ENCODE measurements at regions not wholly inside any gene's neighbourhood (a gene's known extent, or its start where the extent isn't known, plus 50 kb on each side); places are given as distances from the start of the nearest gene placed in this dataset.

DNA sequence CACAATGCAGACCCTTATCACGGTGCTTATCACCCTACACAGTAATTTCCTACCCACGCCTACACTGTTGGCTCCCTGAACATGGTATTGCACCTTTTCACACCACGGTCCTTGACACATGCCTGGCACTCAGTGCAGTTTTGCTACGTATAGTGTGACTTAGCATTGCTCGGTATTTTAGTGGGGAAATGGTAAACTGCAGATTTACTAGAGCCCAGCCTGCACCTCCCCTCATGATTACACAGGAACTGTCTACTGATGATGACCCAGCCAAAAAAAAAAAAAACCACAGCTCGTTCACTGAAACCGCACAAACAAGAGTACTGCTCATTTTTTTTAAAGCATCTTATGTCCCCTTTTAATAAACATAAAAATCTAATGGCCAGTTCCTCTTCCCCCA is 124.2 kb upstream of the ZNF746 start:
- no peak for TF ChIP-seq NFIC (IDR thresholded peaks at IDR 0.05)
- no peak for TF ChIP-seq FOXM1 (IDR thresholded peaks at IDR 0.05; ENCODE audit: borderline replicate concordance, low read depth)
- TF ChIP-seq EP300 (IDR thresholded peaks at IDR 0.05; ENCODE audit: borderline replicate concordance), result no peak
- TF ChIP-seq REST (IDR thresholded peaks at IDR 0.05; ENCODE audit: low read depth), result no peak
- TF ChIP-seq EGR1 (IDR thresholded peaks at IDR 0.05), result no peak
- TF ChIP-seq CEBPB (IDR thresholded peaks at IDR 0.05), result no peak
- TF ChIP-seq TCF12 (IDR thresholded peaks at IDR 0.05; ENCODE audit: low read depth), result no peak
- no peak for TF ChIP-seq TEAD4 (IDR thresholded peaks at IDR 0.05)
- TF ChIP-seq ZBTB7A (IDR thresholded peaks at IDR 0.05; ENCODE audit: low read depth), result no peak
- TF ChIP-seq, protein P1, sequence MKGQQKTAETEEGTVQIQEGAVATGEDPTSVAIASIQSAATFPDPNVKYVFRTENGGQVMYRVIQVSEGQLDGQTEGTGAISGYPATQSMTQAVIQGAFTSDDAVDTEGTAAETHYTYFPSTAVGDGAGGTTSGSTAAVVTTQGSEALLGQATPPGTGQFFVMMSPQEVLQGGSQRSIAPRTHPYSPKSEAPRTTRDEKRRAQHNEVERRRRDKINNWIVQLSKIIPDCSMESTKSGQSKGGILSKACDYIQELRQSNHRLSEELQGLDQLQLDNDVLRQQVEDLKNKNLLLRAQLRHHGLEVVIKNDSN (IDR thresholded peaks at IDR 0.05), result no peak
- TF ChIP-seq MAX (IDR thresholded peaks at IDR 0.05), result no peak
- no peak for TF ChIP-seq TAF1 (IDR thresholded peaks at IDR 0.05; ENCODE audit: low read depth)
- TF ChIP-seq YY1 (IDR thresholded peaks at IDR 0.05; ENCODE audit: low read depth), result no peak
- no peak for TF ChIP-seq RAD21 (IDR thresholded peaks at IDR 0.05; ENCODE audit: low read depth)
- no peak for TF ChIP-seq CREB1 (IDR thresholded peaks at IDR 0.05; ENCODE audit: low read depth)

DNA sequence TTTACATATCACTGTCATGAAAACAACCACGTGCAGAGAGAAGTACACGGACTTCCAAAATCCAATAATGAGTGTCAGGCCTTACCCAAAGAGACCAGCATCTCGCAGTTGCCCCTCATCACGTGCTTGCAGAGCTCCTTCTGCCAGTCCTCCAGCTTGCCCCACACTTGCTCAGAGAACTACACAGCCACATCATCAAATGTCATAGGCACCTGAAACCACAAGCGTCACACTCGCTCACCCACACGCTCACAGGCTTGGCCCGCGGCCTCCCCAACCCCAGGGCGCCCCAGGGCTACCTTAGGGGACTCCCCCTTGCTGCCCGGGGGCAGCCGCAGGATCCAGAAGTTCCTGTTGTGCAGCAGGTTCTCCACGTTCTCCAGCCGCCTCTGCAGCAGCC is 123.4 kb upstream of the ZNF746 start:
- TF ChIP-seq NFIC (IDR thresholded peaks at IDR 0.05) (no peak), EP300 (IDR thresholded peaks at IDR 0.05; ENCODE audit: borderline replicate concordance) (no peak), MAX (IDR thresholded peaks at IDR 0.05) (no peak), TEAD4 (IDR thresholded peaks at IDR 0.05) (no peak), EGR1 (IDR thresholded peaks at IDR 0.05) (no peak), REST (IDR thresholded peaks at IDR 0.05; ENCODE audit: low read depth) (no peak), RAD21 (IDR thresholded peaks at IDR 0.05; ENCODE audit: low read depth) (no peak), ZBTB7A (IDR thresholded peaks at IDR 0.05; ENCODE audit: low read depth) (no peak), TCF12 (IDR thresholded peaks at IDR 0.05; ENCODE audit: low read depth) (no peak), YY1 (IDR thresholded peaks at IDR 0.05; ENCODE audit: low read depth) (no peak), CREB1 (IDR thresholded peaks at IDR 0.05; ENCODE audit: low read depth) (no peak), CEBPB (IDR thresholded peaks at IDR 0.05) (no peak), TAF1 (IDR thresholded peaks at IDR 0.05; ENCODE audit: low read depth) (no peak), FOXM1 (IDR thresholded peaks at IDR 0.05; ENCODE audit: borderline replicate concordance, low read depth) (no peak)
- TF ChIP-seq, protein P1 (IDR thresholded peaks at IDR 0.05), result no peak

- TF ChIP-seq, protein P1 (IDR thresholded peaks at IDR 0.05), result peak; percentile 83
- no peak for TF ChIP-seq RAD21 (IDR thresholded peaks at IDR 0.05; ENCODE audit: low read depth)
- no peak for TF ChIP-seq CREB1 (IDR thresholded peaks at IDR 0.05; ENCODE audit: low read depth)
- no peak for TF ChIP-seq FOXM1 (IDR thresholded peaks at IDR 0.05; ENCODE audit: borderline replicate concordance, low read depth)
- peak; percentile 47; the same call in 1 of the 2 replicates for TF ChIP-seq MAX (IDR thresholded peaks at IDR 0.05)
- no peak for TF ChIP-seq EP300 (IDR thresholded peaks at IDR 0.05; ENCODE audit: borderline replicate concordance)
- TF ChIP-seq TEAD4 (IDR thresholded peaks at IDR 0.05), result no peak
- 0 out of 2 replicates have a peak, but pooled peaks have one; percentile 17 for TF ChIP-seq NFIC (IDR thresholded peaks at IDR 0.05)
- no peak for TF ChIP-seq TAF1 (IDR thresholded peaks at IDR 0.05; ENCODE audit: low read depth)
- no peak for TF ChIP-seq REST (IDR thresholded peaks at IDR 0.05; ENCODE audit: low read depth)
Observed at GRCh38 chr7:149616898-149617297, 119.3 kb upstream of the ZNF746 start.

Data from Ishikawa (cell line).